ENCODE measurements at regions not wholly inside any gene's neighbourhood (a gene's known extent, or its start where the extent isn't known, plus 50 kb on each side); places are given as distances from the start of the nearest gene placed in this dataset.
A peak's percentile ranks its signal among the peaks of the same experiment; 100 is the strongest.

- H3K14ac ChIP-seq (ENCODE audit: low read length in 2 of 2) = peak overlapping the region in 1 of 2 experiments; percentile 66
- no peak overlapping the region for H2BK120ac ChIP-seq (ENCODE audit: low read depth, low read length)
- H4K91ac ChIP-seq (ENCODE audit: low read length) = peak overlapping the region; percentile 64
- H2BK12ac ChIP-seq (ENCODE audit: low read length in 2 of 2) = peak overlapping the region; percentile 59 to 85
- no peaks in the 10 kb centered on the region for H3K79me1 ChIP-seq (replicated peaks; ENCODE audit: low read length, poor library complexity, severe bottlenecking)
- no peak overlapping the region for H3K4me2 ChIP-seq (ENCODE audit: low read length, poor library complexity, severe bottlenecking)
- H3K4me1 ChIP-seq (ENCODE audit: control insufficient read depth, insufficient read depth, low read depth, low read length) = peaks cover 7% of the 10 kb centered on the region
- WGBS = 53% methylated on average over 8 of the region's 8 CpGs
- no peak overlapping the region for H3K23ac ChIP-seq (ENCODE audit: low read length in 2 of 2)
- peak overlapping the region; percentile 26 to 79 for H3K18ac ChIP-seq (ENCODE audit: low read depth in 1 of 2, low read length in 2 of 2)
- H2AK5ac ChIP-seq (ENCODE audit: low read length, severe bottlenecking) = no peak overlapping the region
- H4K8ac ChIP-seq (ENCODE audit: low read length) = peak overlapping the region; percentile 53
- no peak overlapping the region for H2AFZ ChIP-seq (ENCODE audit: low read depth, low read length)
- no peaks in the 10 kb centered on the region for H3K36me3 ChIP-seq (ENCODE audit: control insufficient read depth in 1 of 2, insufficient read depth in 2 of 2, low read depth in 1 of 2, low read length in 2 of 2)
- H2BK5ac ChIP-seq (ENCODE audit: low read depth, low read length, poor library complexity, severe bottlenecking) = no peak overlapping the region
- peaks cover 4 to 10% of the 10 kb centered on the region in 2 experiments for H3K27me3 ChIP-seq (ENCODE audit: control insufficient read depth in 1 of 2, insufficient read depth in 1 of 2, low read length in 2 of 2)
- no peak overlapping the region for H3K27ac ChIP-seq (ENCODE audit: low read length, poor library complexity, severe bottlenecking)
- no peaks in the 10 kb centered on the region for H3K9me3 ChIP-seq (ENCODE audit: control insufficient read depth, low read length)
- DNase-seq = peak; percentile 28
- peak overlapping the region; percentile 48 to 80 for H3K4ac ChIP-seq (ENCODE audit: low read depth in 1 of 2, low read length in 2 of 2)
- no peak overlapping the region for H3K9ac ChIP-seq (ENCODE audit: low read length)
- no peak overlapping the region for H2BK15ac ChIP-seq (ENCODE audit: low read depth, poor library complexity, severe bottlenecking)
- H3K4me3 ChIP-seq (ENCODE audit: insufficient read depth in 1 of 2, low read depth in 1 of 2, low read length in 2 of 2) = no peak overlapping the region
Observed at GRCh38 chr2:64400733-64401528, 53.0 kb upstream of the LGALSL start.

- H3K9me3 ChIP-seq (ENCODE audit: control insufficient read depth, low read length) = no peaks in the 10 kb centered on the region
- no peak overlapping the region for H2BK120ac ChIP-seq (ENCODE audit: low read depth, low read length)
- no peak overlapping the region for H3K4ac ChIP-seq (ENCODE audit: low read depth in 1 of 2, low read length in 2 of 2)
- H2AFZ ChIP-seq (ENCODE audit: low read depth, low read length) = no peak overlapping the region
- no peak overlapping the region for H3K27ac ChIP-seq (ENCODE audit: low read length, poor library complexity, severe bottlenecking)
- H3K14ac ChIP-seq (ENCODE audit: low read length in 2 of 2) = no peak overlapping the region
- peak; percentile 84 for DNase-seq
- no peak overlapping the region for H2BK5ac ChIP-seq (ENCODE audit: low read depth, low read length, poor library complexity, severe bottlenecking)
- peak overlapping the region; percentile 46 to 79 for H3K18ac ChIP-seq (ENCODE audit: low read depth in 1 of 2, low read length in 2 of 2)
- H2BK12ac ChIP-seq (ENCODE audit: low read length in 2 of 2) = peak overlapping the region in 1 of 2 experiments; percentile 57
- no peak overlapping the region for H3K4me3 ChIP-seq (ENCODE audit: insufficient read depth in 1 of 2, low read depth in 1 of 2, low read length in 2 of 2)
- no peak overlapping the region for H3K9ac ChIP-seq (ENCODE audit: low read length)
- H4K91ac ChIP-seq (ENCODE audit: low read length) = no peak overlapping the region
- WGBS = 5% methylated on average over 4 of the region's 4 CpGs
- no peak overlapping the region for H3K4me2 ChIP-seq (ENCODE audit: low read length, poor library complexity, severe bottlenecking)
- no peak overlapping the region for H2AK5ac ChIP-seq (ENCODE audit: low read length, severe bottlenecking)
- no peaks in the 10 kb centered on the region for H3K79me1 ChIP-seq (replicated peaks; ENCODE audit: low read length, poor library complexity, severe bottlenecking)
- H3K36me3 ChIP-seq (ENCODE audit: control insufficient read depth in 1 of 2, insufficient read depth in 2 of 2, low read depth in 1 of 2, low read length in 2 of 2) = no peaks in the 10 kb centered on the region
- no peak overlapping the region for H2BK15ac ChIP-seq (ENCODE audit: low read depth, poor library complexity, severe bottlenecking)
- peaks cover 3 to 6% of the 10 kb centered on the region in 2 experiments for H3K27me3 ChIP-seq (ENCODE audit: control insufficient read depth in 1 of 2, insufficient read depth in 1 of 2, low read length in 2 of 2)
- no peak overlapping the region for H4K8ac ChIP-seq (ENCODE audit: low read length)
- peaks cover 7% of the 10 kb centered on the region for H3K4me1 ChIP-seq (ENCODE audit: control insufficient read depth, insufficient read depth, low read depth, low read length)
- no peak overlapping the region for H3K23ac ChIP-seq (ENCODE audit: low read length in 2 of 2)
Observed at GRCh38 chr2:64401529-64401880, 52.5 kb upstream of the LGALSL start.

GRCh38 chr2:64402876-64403275 lies 51.1 kb upstream of the LGALSL start:
- no peak overlapping the region for H2AK5ac ChIP-seq (ENCODE audit: low read length, severe bottlenecking)
- H3K23ac ChIP-seq (ENCODE audit: low read length in 2 of 2) = no peak overlapping the region
- H2AFZ ChIP-seq (ENCODE audit: low read depth, low read length) = no peak overlapping the region
- H3K36me3 ChIP-seq (ENCODE audit: control insufficient read depth in 1 of 2, insufficient read depth in 2 of 2, low read depth in 1 of 2, low read length in 2 of 2) = no peaks in the 10 kb centered on the region
- peak overlapping the region in 1 of 2 experiments; percentile 37 for H3K18ac ChIP-seq (ENCODE audit: low read depth in 1 of 2, low read length in 2 of 2)
- H3K79me1 ChIP-seq (replicated peaks; ENCODE audit: low read length, poor library complexity, severe bottlenecking) = no peaks in the 10 kb centered on the region
- H3K27me3 ChIP-seq (ENCODE audit: control insufficient read depth in 1 of 2, insufficient read depth in 1 of 2, low read length in 2 of 2) = peaks cover 0 to 7% of the 10 kb centered on the region in 2 experiments
- H4K8ac ChIP-seq (ENCODE audit: low read length) = peak overlapping the region; percentile 28
- peak overlapping the region in 1 of 2 experiments; percentile 5 for H3K4me3 ChIP-seq (ENCODE audit: insufficient read depth in 1 of 2, low read depth in 1 of 2, low read length in 2 of 2)
- no peak overlapping the region for H2BK12ac ChIP-seq (ENCODE audit: low read length in 2 of 2)
- 13% methylated on average over 1 of the region's 1 CpG for WGBS
- no peak overlapping the region for H3K4ac ChIP-seq (ENCODE audit: low read depth in 1 of 2, low read length in 2 of 2)
- peaks cover 7% of the 10 kb centered on the region for H3K4me1 ChIP-seq (ENCODE audit: control insufficient read depth, insufficient read depth, low read depth, low read length)
- no peak overlapping the region for H2BK15ac ChIP-seq (ENCODE audit: low read depth, poor library complexity, severe bottlenecking)
- no peak overlapping the region for H3K14ac ChIP-seq (ENCODE audit: low read length in 2 of 2)
- no peak overlapping the region for H3K27ac ChIP-seq (ENCODE audit: low read length, poor library complexity, severe bottlenecking)
- H2BK5ac ChIP-seq (ENCODE audit: low read depth, low read length, poor library complexity, severe bottlenecking) = no peak overlapping the region
- no peak overlapping the region for H3K9ac ChIP-seq (ENCODE audit: low read length)
- no peak overlapping the region for H4K91ac ChIP-seq (ENCODE audit: low read length)
- H2BK120ac ChIP-seq (ENCODE audit: low read depth, low read length) = peak overlapping the region; percentile 54
- no peaks in the 10 kb centered on the region for H3K9me3 ChIP-seq (ENCODE audit: control insufficient read depth, low read length)
- DNase-seq = peak; percentile 83
- H3K4me2 ChIP-seq (ENCODE audit: low read length, poor library complexity, severe bottlenecking) = no peak overlapping the region

GRCh38 chr2:64403426-64403825 lies 50.5 kb upstream of the LGALSL start:
- Histone ChIP-seq H3K27me3 (ENCODE audit: control insufficient read depth in 1 of 2, insufficient read depth in 1 of 2, low read length in 2 of 2) (peaks cover 0 to 11% of the 10 kb centered on the region in 2 experiments), H2BK120ac (ENCODE audit: low read depth, low read length) (peak overlapping the region; percentile 59), H3K4ac (ENCODE audit: low read depth in 1 of 2, low read length in 2 of 2) (peak overlapping the region in 1 of 2 experiments; percentile 71), H3K18ac (ENCODE audit: low read depth in 1 of 2, low read length in 2 of 2) (peak overlapping the region; percentile 84 to 93), H4K8ac (ENCODE audit: low read length) (peak overlapping the region; percentile 67), H2BK12ac (ENCODE audit: low read length in 2 of 2) (peak overlapping the region; percentile 69 to 95), H2AK5ac (ENCODE audit: low read length, severe bottlenecking) (no peak overlapping the region), H2AFZ (ENCODE audit: low read depth, low read length) (no peak overlapping the region), H3K4me3 (ENCODE audit: insufficient read depth in 1 of 2, low read depth in 1 of 2, low read length in 2 of 2) (peak overlapping the region in 1 of 2 experiments; percentile 5), H3K9me3 (ENCODE audit: control insufficient read depth, low read length) (no peaks in the 10 kb centered on the region), H3K4me2 (ENCODE audit: low read length, poor library complexity, severe bottlenecking) (no peak overlapping the region), H3K23ac (ENCODE audit: low read length in 2 of 2) (peak overlapping the region in 1 of 2 experiments; percentile 14), H3K79me1 (replicated peaks; ENCODE audit: low read length, poor library complexity, severe bottlenecking) (no peaks in the 10 kb centered on the region), H2BK15ac (ENCODE audit: low read depth, poor library complexity, severe bottlenecking) (no peak overlapping the region), H3K14ac (ENCODE audit: low read length in 2 of 2) (no peak overlapping the region), H3K4me1 (ENCODE audit: control insufficient read depth, insufficient read depth, low read depth, low read length) (peaks cover 7% of the 10 kb centered on the region), H3K36me3 (ENCODE audit: control insufficient read depth in 1 of 2, insufficient read depth in 2 of 2, low read depth in 1 of 2, low read length in 2 of 2) (no peaks in the 10 kb centered on the region), H3K9ac (ENCODE audit: low read length) (peak overlapping the region; percentile 76), H2BK5ac (ENCODE audit: low read depth, low read length, poor library complexity, severe bottlenecking) (no peak overlapping the region), H3K27ac (ENCODE audit: low read length, poor library complexity, severe bottlenecking) (no peak overlapping the region), H4K91ac (ENCODE audit: low read length) (peak overlapping the region; percentile 86)
- WGBS = 51% methylated on average over 8 of the region's 8 CpGs
- no peak for DNase-seq
